Fibroblast of skin of left quadriceps (primary cell): ENCODE measurements at regions not wholly inside any gene's neighbourhood (a gene's known extent, or its start where the extent isn't known, plus 50 kb on each side); places are given as distances from the start of the nearest gene placed in this dataset.
"Not testable (repeated sequence)": the region's sequence is repeated elsewhere in the genome, so short reads cannot be mapped to it uniquely, and the experiment has no call there.

Experiments used
- DNase-seq, 2 experiments: peaks; one replicate each; pipeline ENCODE4 v3.0.0-alpha.2; 2013; ENCODE audit warnings: low read depth in 2 of 2

GRCh38 chr15:93362821-93363220 is 273.8 kb upstream of the RGMA start:
- DNase-seq: no peak

DNA sequence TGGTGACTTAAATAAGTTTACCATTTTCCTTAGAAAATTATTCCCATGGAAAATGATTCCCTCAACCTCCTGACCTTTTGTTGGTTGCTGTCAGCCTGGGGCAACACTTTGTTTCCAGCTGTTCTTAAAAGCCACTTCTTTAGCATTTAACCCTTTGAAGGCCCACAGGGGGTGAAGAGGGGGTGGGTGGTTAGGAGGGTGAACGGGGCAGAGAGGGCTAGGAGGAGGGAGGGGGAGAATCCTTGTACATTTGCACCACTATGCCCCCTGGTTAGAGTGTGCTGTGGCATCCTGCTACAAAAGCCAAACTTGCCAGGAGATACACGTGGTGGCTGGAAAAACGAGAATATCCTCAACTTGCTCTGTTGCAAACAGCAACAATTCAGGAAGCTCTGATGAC is 273.2 kb upstream of the RGMA start:
- no peak for DNase-seq

DNA sequence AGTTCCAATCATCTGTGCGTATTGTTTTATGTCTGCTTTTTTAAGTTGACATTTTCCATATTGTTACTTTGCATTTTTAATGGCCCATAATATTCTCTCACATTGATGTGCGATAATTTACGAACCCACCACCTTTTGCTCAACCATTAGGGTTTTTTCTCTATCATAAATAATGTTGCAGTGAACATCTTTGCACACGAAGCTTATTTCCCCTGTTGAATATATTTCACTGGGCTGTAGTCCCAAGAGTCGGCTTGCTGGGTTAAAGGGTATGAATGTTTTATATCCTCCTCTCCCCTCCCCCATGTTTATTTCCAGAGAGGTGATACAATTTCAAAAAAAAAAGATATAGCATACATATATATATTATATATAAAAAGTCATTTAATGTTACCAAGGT is 272.7 kb upstream of the RGMA start:
- no peak for DNase-seq

GRCh38 chr15:93360976-93361375 is 272.0 kb upstream of the RGMA start:
- DNase-seq: no peak

GRCh38 chr15:93360318-93360717 is 271.3 kb upstream of the RGMA start:
- DNase-seq: no peak

- peak; percentile 50 to 51 for DNase-seq
These were observed 270.6 kb upstream of the RGMA start for GRCh38 chr15:93359425-93360131.

DNA sequence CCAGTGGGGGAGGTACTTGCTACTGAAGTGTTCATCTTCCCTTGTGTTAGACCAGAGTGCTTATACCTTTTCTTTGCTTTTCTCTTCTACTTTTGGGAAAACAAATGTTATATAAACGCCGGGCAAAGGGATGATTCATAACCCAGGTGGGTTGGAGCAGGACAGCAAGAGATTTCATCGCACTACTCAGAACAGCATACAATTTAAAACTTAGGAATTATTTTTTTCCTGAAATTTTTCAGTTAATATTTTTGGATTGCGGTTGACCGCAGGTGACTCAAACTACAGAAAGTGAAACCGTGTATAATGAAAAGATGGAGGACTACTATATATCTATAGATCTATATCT is 270.0 kb upstream of the RGMA start:
- DNase-seq: no peak

DNA sequence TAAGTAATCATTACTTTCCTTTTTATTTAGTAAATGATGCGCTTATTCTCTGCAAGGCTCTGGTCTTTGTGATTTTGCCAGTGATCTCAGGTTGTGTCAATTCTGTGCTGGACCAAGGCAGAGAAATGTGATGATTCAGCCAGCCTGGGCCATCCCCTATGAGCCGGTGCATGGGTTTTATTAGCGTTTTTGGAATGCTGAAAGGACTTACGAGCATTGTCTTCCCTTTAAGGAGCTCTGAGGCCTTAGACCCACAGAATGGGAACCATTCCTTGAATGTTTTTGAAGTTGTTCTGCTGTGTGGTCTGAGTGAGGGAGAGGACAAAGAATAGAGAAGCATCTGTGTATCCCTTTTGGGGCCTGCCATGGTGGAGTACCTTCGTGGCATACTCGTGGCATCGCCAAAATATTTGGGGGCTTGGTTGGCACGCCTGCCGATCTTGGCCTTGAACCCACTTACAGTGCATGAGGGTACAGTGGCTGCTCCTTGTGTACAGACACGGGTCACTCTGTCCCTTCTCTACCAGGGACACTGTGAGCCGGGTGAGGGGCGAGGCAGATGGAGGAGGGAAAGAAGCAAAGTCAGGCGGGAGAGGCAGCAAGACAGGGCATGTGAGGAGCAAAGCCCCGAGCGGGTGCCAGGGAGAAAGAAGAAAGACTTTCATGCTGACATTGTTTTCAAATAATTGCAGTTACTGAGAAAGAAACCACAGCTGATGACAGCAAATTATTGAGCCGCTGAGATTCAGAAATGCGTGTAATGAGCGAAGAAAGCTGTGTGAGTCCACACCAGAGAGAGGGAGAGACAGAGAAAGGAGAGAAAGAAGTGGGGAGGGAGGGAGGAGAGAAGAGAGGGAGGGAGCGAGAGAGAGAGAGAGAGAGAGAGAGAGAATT is 269.4 kb upstream of the RGMA start:
- peak; percentile 28 to 44 for DNase-seq

DNA sequence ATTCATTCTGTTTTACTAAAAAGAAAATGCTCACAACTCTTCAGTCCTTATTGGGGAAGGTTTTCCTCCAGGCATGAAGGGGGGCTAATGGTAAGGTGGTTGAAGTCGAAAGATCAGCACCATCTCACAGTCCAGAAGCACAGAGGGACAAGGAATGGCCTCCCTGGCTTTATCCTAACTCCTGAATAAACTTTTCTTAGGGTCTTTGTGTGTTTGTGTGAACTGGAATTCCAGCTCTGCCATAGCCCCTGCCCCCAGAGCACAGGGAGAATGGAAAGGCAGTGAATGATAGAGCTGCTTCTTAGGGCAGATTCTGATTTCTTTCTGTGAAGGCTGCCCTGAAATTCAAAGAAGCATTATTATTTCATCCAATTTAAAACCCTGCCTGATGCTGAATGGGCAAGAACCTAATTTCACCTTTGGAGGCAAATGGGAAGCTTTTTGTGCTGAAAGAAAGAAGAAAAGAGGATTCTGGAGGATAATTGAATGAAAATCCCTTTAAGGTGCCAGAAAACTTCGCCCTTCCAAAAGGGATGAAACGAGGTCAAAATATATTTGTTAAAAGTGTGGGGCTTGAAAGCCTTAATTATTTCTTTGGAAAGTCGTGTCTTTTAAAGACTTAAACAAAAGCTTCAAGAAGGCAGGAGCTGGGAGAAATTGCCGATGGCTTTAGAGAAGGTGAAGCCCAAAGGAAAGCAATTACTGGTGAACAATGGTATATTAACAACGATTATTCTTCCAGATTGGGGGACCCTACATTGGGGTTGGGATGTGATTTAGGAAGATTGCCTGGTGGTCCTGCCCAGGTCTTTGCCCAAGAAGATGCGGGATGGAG is 259.9 kb upstream of the RGMA start:
- no peak for DNase-seq

DNA sequence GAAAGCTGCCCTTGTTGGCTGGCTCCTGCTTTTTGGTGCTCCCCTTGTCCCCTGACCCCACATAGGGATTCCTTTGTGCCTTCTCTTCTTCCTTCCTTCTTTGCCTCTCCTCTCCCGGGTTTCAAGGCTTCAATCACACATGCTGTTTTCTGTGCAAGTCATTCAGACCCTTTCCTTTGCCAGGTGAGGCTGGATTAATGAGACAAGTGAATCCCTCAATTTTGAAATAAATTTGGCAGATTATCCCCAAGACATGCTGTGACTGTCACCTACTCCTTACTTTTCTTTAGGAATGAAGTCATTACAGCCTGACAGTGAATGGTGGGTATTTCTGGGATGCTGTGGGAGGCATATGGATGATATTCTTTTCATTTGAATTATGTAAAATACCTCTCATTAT is 259.0 kb upstream of the RGMA start:
- DNase-seq: no peak

DNA sequence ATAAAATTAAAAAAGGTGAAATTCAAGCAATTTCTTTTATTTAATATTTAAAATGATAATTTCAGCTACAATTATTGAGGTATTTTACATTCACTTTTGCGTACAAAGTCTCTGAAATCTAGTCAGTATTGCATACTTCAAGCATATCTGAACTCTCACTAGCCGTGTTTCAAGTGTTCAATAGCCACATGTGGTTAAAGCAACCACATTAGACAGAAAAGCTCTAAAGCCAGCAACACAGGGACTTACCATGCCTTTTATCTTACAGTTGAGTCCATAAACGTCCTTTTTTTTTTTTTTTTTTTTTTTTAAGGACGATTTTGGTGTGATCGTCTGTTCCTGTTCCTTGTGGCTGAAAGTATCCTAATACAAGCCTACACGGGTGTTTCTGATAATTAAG is 257.0 kb upstream of the RGMA start:
- DNase-seq: no peak

DNA sequence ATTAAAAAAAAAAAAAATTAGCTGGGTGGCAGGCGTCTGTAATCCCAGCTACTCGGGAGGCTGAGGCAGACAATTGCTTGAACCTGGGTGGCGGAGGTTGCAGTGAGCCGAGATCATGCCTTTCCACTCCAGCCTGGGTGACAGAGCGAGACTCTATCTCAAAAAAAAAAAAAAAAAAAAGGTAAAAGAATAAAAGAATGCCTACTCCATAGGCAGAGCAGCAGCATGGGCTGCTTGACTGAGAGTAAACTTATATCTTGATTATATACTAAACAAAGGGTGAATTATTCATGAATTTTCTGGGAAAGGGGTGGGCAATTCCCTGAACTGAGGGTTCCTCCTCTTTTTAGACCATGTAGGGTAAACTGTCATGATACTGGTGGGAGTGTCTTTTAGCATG is 254.4 kb upstream of the RGMA start:
- DNase-seq: not testable (repeated sequence)

- DNase-seq: no peak
These were observed 252.2 kb upstream of the RGMA start for GRCh38 chr15:93341164-93341563.

- DNase-seq: no peak
These were observed 251.4 kb upstream of the RGMA start for GRCh38 chr15:93340406-93340805.

DNA sequence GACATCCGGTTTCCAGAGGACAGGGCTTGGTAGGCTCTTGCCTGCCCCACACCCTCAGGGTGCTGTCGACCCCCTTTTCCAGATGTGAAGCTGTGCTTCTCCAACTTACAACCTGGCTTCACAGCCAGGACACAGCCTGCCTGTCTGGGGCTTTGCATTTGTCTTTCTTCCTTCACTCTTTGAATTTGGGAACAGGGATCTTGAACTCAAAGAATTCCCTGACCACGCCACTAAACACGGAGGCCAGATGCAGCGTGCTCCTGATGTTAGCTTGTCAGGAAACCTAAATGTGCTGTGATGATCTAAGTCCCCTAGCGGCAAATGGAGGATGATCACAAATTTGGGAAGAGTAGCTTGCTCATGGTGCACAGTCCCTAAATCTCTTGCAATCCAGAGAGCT is 244.8 kb upstream of the RGMA start:
- DNase-seq: no peak

DNA sequence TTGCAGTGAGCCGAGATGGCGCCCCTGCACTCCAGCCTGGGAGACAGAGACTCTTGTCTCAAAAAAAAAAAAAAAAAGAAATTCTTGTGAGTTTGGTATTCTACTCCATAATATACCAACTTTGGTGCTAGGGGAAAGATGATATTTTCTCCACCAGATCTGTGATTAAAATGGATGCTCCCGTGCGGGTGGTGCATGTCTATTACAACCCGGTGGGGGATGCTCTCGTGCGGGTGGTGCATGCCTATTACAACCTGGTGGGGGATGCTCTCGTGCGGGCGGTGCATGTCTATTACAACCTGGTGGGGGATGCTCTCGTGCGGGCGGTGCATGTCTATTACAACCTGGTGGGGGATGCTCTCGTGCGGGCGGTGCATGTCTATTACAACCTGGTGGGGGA is 244.1 kb upstream of the RGMA start:
- DNase-seq: not testable (repeated sequence)

DNA sequence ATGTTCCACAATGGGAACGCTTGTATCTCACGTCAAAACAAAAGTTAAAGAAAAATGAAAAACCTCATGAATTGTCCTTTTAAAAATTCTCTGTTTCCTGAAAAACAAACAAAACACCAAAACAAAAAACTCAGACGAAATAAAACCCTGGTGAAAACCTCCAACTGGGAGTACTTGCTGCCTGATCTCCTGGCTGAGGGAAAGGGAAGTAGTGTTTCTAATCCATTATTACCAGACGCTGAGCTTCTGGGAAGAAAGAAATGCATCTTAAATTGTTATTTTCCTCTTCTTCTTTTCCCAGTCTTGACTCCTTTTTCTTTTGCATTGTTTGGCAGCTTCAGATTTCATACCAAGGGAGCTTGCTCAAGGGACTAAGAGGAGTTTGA is 243.2 kb upstream of the RGMA start:
- no peak for DNase-seq

- DNase-seq: no peak
These were observed 242.6 kb upstream of the RGMA start for GRCh38 chr15:93331545-93332167.

DNA sequence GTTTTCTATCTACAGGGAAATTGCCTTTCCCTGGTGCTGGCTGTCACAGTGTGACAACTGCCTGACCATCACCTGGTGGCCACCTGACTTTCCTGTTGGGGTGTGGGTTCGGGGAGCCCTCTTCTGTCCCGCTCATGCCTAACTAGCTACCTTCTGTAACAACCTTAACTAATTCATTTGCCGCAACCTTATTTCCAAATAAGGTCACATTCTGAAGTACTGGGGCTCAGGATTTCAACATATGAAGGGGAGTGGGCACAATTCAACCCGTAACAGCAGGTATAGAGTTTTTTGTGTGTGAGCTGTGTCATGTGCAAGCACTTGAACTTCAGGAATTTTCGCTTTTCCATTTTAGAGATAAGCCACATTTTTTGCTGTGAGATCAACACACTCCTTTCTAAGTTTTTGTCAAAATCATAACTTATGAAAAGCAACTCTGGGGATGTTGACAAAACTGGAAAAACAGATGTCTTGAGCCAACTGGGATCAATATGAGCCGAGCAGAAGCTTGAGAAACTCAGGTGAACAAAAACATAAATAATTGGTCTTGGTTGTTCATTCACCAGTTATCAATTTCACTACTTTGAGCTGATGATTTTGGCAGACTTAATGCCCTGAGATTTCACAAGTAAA is 242.0 kb upstream of the RGMA start:
- no peak for DNase-seq

GRCh38 chr15:93327364-93327763 is 238.4 kb upstream of the RGMA start:
- no peak for DNase-seq

DNA sequence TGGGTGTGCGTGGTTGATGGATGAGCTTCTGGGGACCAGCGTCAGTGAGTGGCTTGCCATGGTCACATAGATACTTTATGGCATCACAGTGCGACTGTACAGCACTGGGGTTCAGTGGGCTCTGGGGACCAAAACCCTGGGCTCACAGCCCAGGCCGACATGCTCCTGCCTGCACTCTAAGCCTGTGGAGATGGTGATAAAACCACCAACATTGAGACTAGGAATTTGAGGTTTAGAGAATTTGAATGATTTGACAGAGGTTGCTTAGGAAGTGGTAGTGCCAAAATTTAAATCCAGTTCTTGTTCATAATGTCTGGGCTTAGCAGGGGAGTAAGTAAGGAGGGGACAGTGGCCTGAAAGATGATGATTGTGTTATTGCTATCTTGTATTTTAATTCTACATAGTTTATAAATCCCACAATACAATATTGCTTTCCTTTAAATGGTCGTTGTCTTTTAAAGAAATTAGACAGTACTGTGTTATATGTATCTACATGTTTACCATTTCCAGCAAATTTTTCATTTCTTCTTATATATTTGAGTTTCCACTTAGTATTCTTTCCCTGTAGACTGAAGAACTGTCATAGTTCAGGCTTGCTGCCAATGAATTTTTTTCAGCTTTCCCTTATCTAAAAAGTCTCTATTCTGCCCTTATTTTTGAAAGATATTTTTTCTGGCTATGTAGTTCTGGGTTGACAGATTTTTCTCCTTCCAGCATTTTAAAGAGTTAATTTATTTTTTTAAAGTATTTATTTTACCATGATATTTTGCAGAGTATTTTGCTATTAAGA is 235.4 kb upstream of the RGMA start:
- DNase-seq: no peak
